Endothelial cell of umbilical vein (primary cell): ENCODE measurements at regions not wholly inside any gene's neighbourhood (a gene's known extent, or its start where the extent isn't known, plus 50 kb on each side); places are given as distances from the start of the nearest gene placed in this dataset.

ENCODE experiments used
- BruUV-seq: library from RNA; stranded (reverse); fragments of 400-500 nt; replicated peaks from 2 replicates; lab custom pipeline; 2021; lab: Mats Ljungman, UMichigan
- CTCF ChIA-PET: fragments of 300-600, 350-600 bp; sonication (Branson Sonifier 250); formaldehyde crosslinking; loops from one replicate; lab custom pipeline; 2021; ENCODE audit warnings: antibody characterized with exemption, inconsistent platforms; lab: Charles Lee
- POLR2A ChIA-PET: fragments of 300-600, 350-600 bp; sonication (Branson Sonifier 250); formaldehyde crosslinking; loops from one replicate; lab custom pipeline; 2021; ENCODE audit warnings: antibody characterized with exemption, inconsistent platforms; lab: Charles Lee
- DNase-seq: peaks from one replicate; pipeline ENCODE4 v3.0.0-alpha.2; 2011; ENCODE audit warnings: low read depth, low spot score
- FAIRE-seq: peaks from 2 replicates; lab custom pipeline; 2011; peaks lifted over from hg19 to GRCh38; lab: Jason Lieb, UNC
- H2AFZ ChIP-seq: 2 replicates; pipeline ENCODE4 v1.6.0; 2012; ENCODE audit warnings: low read depth, low read length, control low read depth, inconsistent platforms
- H3K27ac ChIP-seq: 2 replicates; pipeline ENCODE4 v1.5.1; 2011; ENCODE audit warnings: low read depth, mild to moderate bottlenecking, control low read depth, low read length, moderate library complexity; ENCODE audit not compliant: insufficient read depth
- H3K27me3 ChIP-seq, 2 experiments: 2 replicates each; pipeline versions ENCODE4 v1.6.0 to v1.6.1; 2011; ENCODE audit warnings: low read length in 2 of 2, mixed read lengths in 1 of 2; ENCODE audit not compliant: control insufficient read depth in 2 of 2, insufficient read depth in 2 of 2
- H3K36me3 ChIP-seq, 2 experiments: 2 replicates in 1 of 2; 3 replicates in 1 of 2; pipeline ENCODE4 v1.5.1; 2011; ENCODE audit warnings: low read length in 2 of 2, mild to moderate bottlenecking in 1 of 2, moderate library complexity in 1 of 2; ENCODE audit not compliant: control insufficient read depth in 2 of 2, insufficient read depth in 2 of 2; ENCODE audit errors: extremely low read depth in 1 of 2
- H3K4me1 ChIP-seq: 3 replicates; pipeline ENCODE4 v1.5.1; 2011; ENCODE audit warnings: mild to moderate bottlenecking, low read length; ENCODE audit not compliant: control insufficient read depth, insufficient read depth; ENCODE audit errors: extremely low read depth
- H3K4me2 ChIP-seq: 2 replicates; pipeline ENCODE4 v1.6.1; 2011; ENCODE audit warnings: low read length, control low read depth, mixed read lengths; ENCODE audit not compliant: insufficient read depth
- H3K4me3 ChIP-seq, 3 experiments: fragments of 200-600 bp in 1 of 3; sonication (generic), shearing (Covaris generic) in 1 of 3; replicated peaks in 1 of 3; 2 replicates each; pipeline ENCODE4 v1.5.1; 2011 to 2016; ENCODE audit warnings: control low read depth in 3 of 3, low read length in 3 of 3, mild to moderate bottlenecking in 2 of 3, inconsistent platforms in 1 of 3, low read depth in 1 of 3, moderate library complexity in 1 of 3; ENCODE audit not compliant: insufficient read depth in 1 of 3
- H3K79me2 ChIP-seq: 2 replicates; pipeline ENCODE4 v1.6.0; 2012; ENCODE audit warnings: low read length, inconsistent platforms; ENCODE audit not compliant: control insufficient read depth, insufficient read depth
- H3K9ac ChIP-seq: replicated peaks from 2 replicates; pipeline ENCODE3; 2011; ENCODE audit warnings: low read length, control low read depth; ENCODE audit not compliant: insufficient read depth; ENCODE audit errors: extremely low read depth
- H3K9me1 ChIP-seq: replicated peaks from 3 replicates; pipeline ENCODE4 v1.6.0; 2011; ENCODE audit warnings: mild to moderate bottlenecking, low read length; ENCODE audit not compliant: control insufficient read depth, insufficient read depth; ENCODE audit errors: extremely low read depth
- H3K9me3 ChIP-seq: replicated peaks from 2 replicates; pipeline ENCODE4 v1.5.1; 2012; ENCODE audit warnings: low read length, inconsistent platforms; ENCODE audit not compliant: control insufficient read depth, insufficient read depth
- H4K20me1 ChIP-seq: replicated peaks from 2 replicates; pipeline ENCODE3; 2011; ENCODE audit warnings: mild to moderate bottlenecking, low read length; ENCODE audit not compliant: control insufficient read depth, insufficient read depth; ENCODE audit errors: extremely low read depth
- EZH2 ChIP-seq: IDR thresholded peaks from 2 replicates; pipeline ENCODE4 v1.6.1; 2012; ENCODE audit warnings: borderline replicate concordance, low read depth, mild to moderate bottlenecking, moderate library complexity, low read length, inconsistent platforms; ENCODE audit not compliant: severe bottlenecking
- FOS ChIP-seq: IDR thresholded peaks from 2 replicates; pipeline ENCODE4 v1.6.1; 2011; ENCODE audit warnings: mild to moderate bottlenecking, low read length, moderate library complexity, borderline replicate concordance; ENCODE audit not compliant: insufficient read depth
- GATA2 ChIP-seq: IDR thresholded peaks from 2 replicates; pipeline ENCODE4 v1.7.0; 2011; ENCODE audit warnings: low read depth, mild to moderate bottlenecking, moderate library complexity, mixed read lengths, low read length; ENCODE audit not compliant: insufficient read length, insufficient read depth
- JUN ChIP-seq: IDR thresholded peaks from 2 replicates; pipeline ENCODE4 v1.6.1; 2011; ENCODE audit warnings: borderline replicate concordance, low read depth; ENCODE audit not compliant: insufficient read length, insufficient read depth
- MYC ChIP-seq: IDR thresholded peaks from one replicate; pipeline ENCODE4 v1.6.1; 2011; ENCODE audit warnings: mild to moderate bottlenecking, low read depth, low read length
- POLR2A ChIP-seq: IDR thresholded peaks from 2 replicates; pipeline ENCODE4 v1.6.1; 2012; ENCODE audit warnings: low read depth, mild to moderate bottlenecking, control low read depth, low read length
- POLR2AphosphoS5 ChIP-seq: IDR thresholded peaks from 2 replicates; pipeline ENCODE4 v1.6.1; 2012; ENCODE audit warnings: low read depth, mild to moderate bottlenecking, control low read depth, low read length, moderate library complexity; ENCODE audit not compliant: insufficient read depth
- dilution Hi-C: fragments of 300-500 bp; cut with MboI; formaldehyde crosslinking; loops from one replicate; pipeline ENCODE4 v1.15.0; 2019; ENCODE audit warnings: low sequenced_read_pairs; ENCODE audit not compliant: extremely low pct_ligation_motif_present
- intact Hi-C: fragments of 100-400 bp; cut with micrococcal nuclease; formaldehyde crosslinking; loops from one replicate; pipeline ENCODE4 v1.10.0; 2022
- TF ChIP-seq, protein P1 (sequence below): IDR thresholded peaks from 2 replicates; pipeline ENCODE4 v1.6.1; 2011; ENCODE audit not compliant: insufficient read depth, insufficient read length
- TF ChIP-seq, protein P2 (sequence below), 2 donors: IDR thresholded peaks; 1 replicate in 1 of 2; 2 replicates in 1 of 2; pipeline ENCODE4 v1.5.1; 2011; ENCODE audit warnings: low read length in 2 of 2, mild to moderate bottlenecking in 2 of 2, moderate library complexity in 2 of 2, control low read depth in 1 of 2, inconsistent platforms in 1 of 2, low read depth in 1 of 2; ENCODE audit not compliant: insufficient read depth in 1 of 2; ENCODE audit errors: extremely low read depth in 1 of 2

DNA sequence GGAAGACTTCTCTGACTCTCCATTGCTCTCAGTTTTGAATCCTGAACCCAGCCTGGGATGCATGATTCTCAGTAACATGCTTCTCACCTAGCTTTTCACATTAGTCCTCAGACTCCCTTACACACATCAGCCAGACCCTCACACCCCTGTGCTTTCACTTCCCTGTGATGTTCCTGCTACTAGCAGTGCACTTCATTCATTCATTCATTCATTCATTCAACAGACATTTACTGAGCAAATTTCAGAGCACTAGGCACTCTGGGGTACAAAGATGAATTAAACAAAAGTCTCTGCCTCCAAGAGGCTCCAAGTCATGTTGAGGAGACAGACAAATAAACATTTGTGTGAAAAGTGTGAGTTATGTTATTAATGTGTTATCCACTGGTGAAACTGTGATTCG lies 145.2 kb downstream of the RXFP2 start:
- POLR2A ChIA-PET = no interaction called here
- DNase-seq (no peak), FAIRE-seq (no peak)
- Histone ChIP-seq H3K4me3 (no peak overlapping the region), H3K36me3 (no peaks in the 10 kb centered on the region), H3K79me2 (no peaks in the 10 kb centered on the region), H4K20me1 (no peaks in the 10 kb centered on the region), H2AFZ (no peak overlapping the region), H3K4me2 (no peak overlapping the region), H3K27ac (no peak overlapping the region), H3K9me3 (no peaks in the 10 kb centered on the region), H3K9ac (no peak overlapping the region), H3K4me1 (no peaks in the 10 kb centered on the region), H3K9me1 (no peaks in the 10 kb centered on the region), H3K27me3 (peaks cover 4 to 11% of the 10 kb centered on the region in 2 experiments)
- CTCF ChIA-PET = no interaction called here
- dilution Hi-C loops (no loop called here), intact Hi-C loops (no loop called here)
- no TSS peak for BruUV-seq
- TF ChIP-seq GATA2 (no peak), POLR2A (no peak), MYC (no peak), POLR2AphosphoS5 (no peak), FOS (no peak), EZH2 (no peak), JUN (no peak)
- TF ChIP-seq, protein P1, sequence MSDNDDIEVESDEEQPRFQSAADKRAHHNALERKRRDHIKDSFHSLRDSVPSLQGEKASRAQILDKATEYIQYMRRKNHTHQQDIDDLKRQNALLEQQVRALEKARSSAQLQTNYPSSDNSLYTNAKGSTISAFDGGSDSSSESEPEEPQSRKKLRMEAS = no peak
- TF ChIP-seq, protein P2, sequence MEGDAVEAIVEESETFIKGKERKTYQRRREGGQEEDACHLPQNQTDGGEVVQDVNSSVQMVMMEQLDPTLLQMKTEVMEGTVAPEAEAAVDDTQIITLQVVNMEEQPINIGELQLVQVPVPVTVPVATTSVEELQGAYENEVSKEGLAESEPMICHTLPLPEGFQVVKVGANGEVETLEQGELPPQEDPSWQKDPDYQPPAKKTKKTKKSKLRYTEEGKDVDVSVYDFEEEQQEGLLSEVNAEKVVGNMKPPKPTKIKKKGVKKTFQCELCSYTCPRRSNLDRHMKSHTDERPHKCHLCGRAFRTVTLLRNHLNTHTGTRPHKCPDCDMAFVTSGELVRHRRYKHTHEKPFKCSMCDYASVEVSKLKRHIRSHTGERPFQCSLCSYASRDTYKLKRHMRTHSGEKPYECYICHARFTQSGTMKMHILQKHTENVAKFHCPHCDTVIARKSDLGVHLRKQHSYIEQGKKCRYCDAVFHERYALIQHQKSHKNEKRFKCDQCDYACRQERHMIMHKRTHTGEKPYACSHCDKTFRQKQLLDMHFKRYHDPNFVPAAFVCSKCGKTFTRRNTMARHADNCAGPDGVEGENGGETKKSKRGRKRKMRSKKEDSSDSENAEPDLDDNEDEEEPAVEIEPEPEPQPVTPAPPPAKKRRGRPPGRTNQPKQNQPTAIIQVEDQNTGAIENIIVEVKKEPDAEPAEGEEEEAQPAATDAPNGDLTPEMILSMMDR (IDR thresholded peaks at IDR 0.05; ENCODE audit: extremely low read depth in 1 of 2, insufficient read depth in 1 of 2, low read depth in 1 of 2, low read length in 2 of 2) = no peak
